ENCODE measurements at regions not wholly inside any gene's neighbourhood (a gene's known extent, or its start where the extent isn't known, plus 50 kb on each side); places are given as distances from the start of the nearest gene placed in this dataset.

GRCh38 chr2:17995593-17995992 lies 117.1 kb downstream of the KCNS3 start:
- TF ChIP-seq CTCF (IDR thresholded peaks at IDR 0.05) (no peak), POLR2A (IDR thresholded peaks at IDR 0.05) (no peak)
